OCI-LY1 (cell line): ENCODE measurements at regions not wholly inside any gene's neighbourhood (a gene's known extent, or its start where the extent isn't known, plus 50 kb on each side); places are given as distances from the start of the nearest gene placed in this dataset.

ENCODE experiments used
- H2AFZ ChIP-seq: fragments of 200-600 bp; sonication (generic), shearing (Covaris generic); 2 replicates; pipeline ENCODE4 v1.6.0; 2014; ENCODE audit warnings: antibody characterized with exemption, mild to moderate bottlenecking, low read length
- H3F3A ChIP-seq: fragments of 200-600 bp; sonication (generic), shearing (Covaris generic); 2 replicates; pipeline ENCODE4 v1.6.0; 2014; ENCODE audit warnings: mild to moderate bottlenecking, antibody characterized with exemption, low read length, moderate library complexity; ENCODE audit not compliant: insufficient read depth
- H3K27ac ChIP-seq: fragments of 200-600 bp; sonication (generic); 2 replicates; pipeline ENCODE4 v1.5.1; 2014; ENCODE audit warnings: low read length, mixed run types, mild to moderate bottlenecking, low read depth; ENCODE audit not compliant: poor library complexity, severe bottlenecking
- H3K27me3 ChIP-seq: fragments of 200-600 bp; sonication (generic); 2 replicates; pipeline ENCODE4 v1.6.0; 2014; ENCODE audit warnings: antibody characterized with exemption, mild to moderate bottlenecking, low read length, moderate library complexity; ENCODE audit not compliant: insufficient read depth
- H3K36me3 ChIP-seq: fragments of 200-600 bp; sonication (generic); 2 replicates; pipeline ENCODE4 v1.6.1; 2014; ENCODE audit warnings: mild to moderate bottlenecking, antibody characterized with exemption, low read length, moderate library complexity, mixed read lengths; ENCODE audit not compliant: insufficient read depth
- H3K4me1 ChIP-seq: fragments of 200-600 bp; sonication (generic); 2 replicates; pipeline ENCODE4 v1.5.1; 2014; ENCODE audit warnings: mild to moderate bottlenecking, low read length, moderate library complexity; ENCODE audit not compliant: insufficient read depth, severe bottlenecking
- H3K4me2 ChIP-seq: fragments of 200-600 bp; sonication (generic), shearing (Covaris generic); 2 replicates; pipeline ENCODE4 v1.6.1; 2014; ENCODE audit warnings: low read length
- H3K4me3 ChIP-seq: fragments of 200-600 bp; sonication (generic); 2 replicates; pipeline ENCODE4 v1.5.1; 2014; ENCODE audit warnings: low read length, low read depth, mild to moderate bottlenecking, mixed read lengths; ENCODE audit not compliant: poor library complexity, severe bottlenecking
- H3K79me2 ChIP-seq: fragments of 200-600 bp; shearing (Covaris generic); 2 replicates; pipeline ENCODE4 v1.6.1; 2016; ENCODE audit warnings: mixed run types, low read length, mixed read lengths; ENCODE audit not compliant: insufficient read depth
- H3K9ac ChIP-seq: fragments of 200-600 bp; sonication (generic), shearing (Covaris generic); 2 replicates; pipeline ENCODE4 v1.6.1; 2014; ENCODE audit warnings: mild to moderate bottlenecking, low read length, mixed read lengths
- H3K9me2 ChIP-seq: fragments of 200-600 bp; sonication (generic), shearing (Covaris generic); 2 replicates; pipeline ENCODE4 v1.6.1; 2014; ENCODE audit warnings: low read depth, mild to moderate bottlenecking, low read length, mixed read lengths
- H3K9me3 ChIP-seq: fragments of 200-600 bp; shearing (Covaris generic); 2 replicates; pipeline ENCODE4 v1.6.1; 2014; ENCODE audit warnings: low read length, mixed read lengths
- H4K20me1 ChIP-seq: fragments of 200-600 bp; sonication (generic), shearing (Covaris generic); 2 replicates; pipeline ENCODE4 v1.6.0; 2016; ENCODE audit warnings: mild to moderate bottlenecking, low read length; ENCODE audit not compliant: insufficient read depth
- EZH2 ChIP-seq: fragments of 200-600 bp; sonication (generic), shearing (Covaris generic); IDR thresholded peaks from 2 replicates; pipeline ENCODE4 v1.8.0; 2017; ENCODE audit warnings: borderline replicate concordance, mixed run types, mild to moderate bottlenecking, antibody characterized with exemption, low read length, moderate library complexity, mixed read lengths
- TF ChIP-seq, protein P1 (sequence below): fragments of 200-600 bp; sonication (generic), shearing (Covaris generic); IDR thresholded peaks from 2 replicates; pipeline ENCODE4 v1.5.1; 2017; ENCODE audit warnings: mild to moderate bottlenecking, antibody characterized with exemption, low read length, moderate library complexity, mixed read lengths

GRCh38 chr3:69605867-69606266 lies 133.4 kb upstream of the MITF start:
- H3K36me3 ChIP-seq: no peaks in the 10 kb centered on the region
- no peak for TF ChIP-seq EZH2
- TF ChIP-seq, protein P1, sequence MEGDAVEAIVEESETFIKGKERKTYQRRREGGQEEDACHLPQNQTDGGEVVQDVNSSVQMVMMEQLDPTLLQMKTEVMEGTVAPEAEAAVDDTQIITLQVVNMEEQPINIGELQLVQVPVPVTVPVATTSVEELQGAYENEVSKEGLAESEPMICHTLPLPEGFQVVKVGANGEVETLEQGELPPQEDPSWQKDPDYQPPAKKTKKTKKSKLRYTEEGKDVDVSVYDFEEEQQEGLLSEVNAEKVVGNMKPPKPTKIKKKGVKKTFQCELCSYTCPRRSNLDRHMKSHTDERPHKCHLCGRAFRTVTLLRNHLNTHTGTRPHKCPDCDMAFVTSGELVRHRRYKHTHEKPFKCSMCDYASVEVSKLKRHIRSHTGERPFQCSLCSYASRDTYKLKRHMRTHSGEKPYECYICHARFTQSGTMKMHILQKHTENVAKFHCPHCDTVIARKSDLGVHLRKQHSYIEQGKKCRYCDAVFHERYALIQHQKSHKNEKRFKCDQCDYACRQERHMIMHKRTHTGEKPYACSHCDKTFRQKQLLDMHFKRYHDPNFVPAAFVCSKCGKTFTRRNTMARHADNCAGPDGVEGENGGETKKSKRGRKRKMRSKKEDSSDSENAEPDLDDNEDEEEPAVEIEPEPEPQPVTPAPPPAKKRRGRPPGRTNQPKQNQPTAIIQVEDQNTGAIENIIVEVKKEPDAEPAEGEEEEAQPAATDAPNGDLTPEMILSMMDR: no peak
- no peaks in the 10 kb centered on the region for H3K27me3 ChIP-seq
- H3K4me2 ChIP-seq: no peak overlapping the region
- no peak overlapping the region for H3K4me3 ChIP-seq
- no peaks in the 10 kb centered on the region for H3K9me3 ChIP-seq
- H3K79me2 ChIP-seq: no peaks in the 10 kb centered on the region
- H3K4me1 ChIP-seq: no peaks in the 10 kb centered on the region
- H3K9ac ChIP-seq: no peak overlapping the region
- no peaks in the 10 kb centered on the region for H3F3A ChIP-seq
- H3K9me2 ChIP-seq: no peaks in the 10 kb centered on the region
- H4K20me1 ChIP-seq: no peaks in the 10 kb centered on the region
- H3K27ac ChIP-seq: no peak overlapping the region
- H2AFZ ChIP-seq: no peak overlapping the region

GRCh38 chr3:69604735-69605450 lies 134.4 kb upstream of the MITF start:
- no peaks in the 10 kb centered on the region; the same call in 1 of the 2 replicates for H3K9me3 ChIP-seq
- no peaks in the 10 kb centered on the region for H3K27me3 ChIP-seq
- no peak overlapping the region for H3K9ac ChIP-seq
- no peak overlapping the region for H3K27ac ChIP-seq
- no peaks in the 10 kb centered on the region for H3K4me1 ChIP-seq
- no peak overlapping the region for H3K4me3 ChIP-seq
- no peak for TF ChIP-seq EZH2
- TF ChIP-seq, protein P1: no peak
- no peaks in the 10 kb centered on the region for H3K79me2 ChIP-seq
- H3K36me3 ChIP-seq: no peaks in the 10 kb centered on the region
- no peaks in the 10 kb centered on the region for H3K9me2 ChIP-seq
- H4K20me1 ChIP-seq: no peaks in the 10 kb centered on the region
- H2AFZ ChIP-seq: no peak overlapping the region
- no peak overlapping the region for H3K4me2 ChIP-seq
- H3F3A ChIP-seq: no peaks in the 10 kb centered on the region

GRCh38 chr3:69602112-69602511 lies 137.2 kb upstream of the MITF start:
- no peaks in the 10 kb centered on the region for H4K20me1 ChIP-seq
- no peaks in the 10 kb centered on the region for H3F3A ChIP-seq
- no peak overlapping the region for H3K9ac ChIP-seq
- H3K27me3 ChIP-seq: no peaks in the 10 kb centered on the region
- H3K9me3 ChIP-seq: no peaks in the 10 kb centered on the region; the same call in 1 of the 2 replicates
- H3K36me3 ChIP-seq: no peaks in the 10 kb centered on the region
- H3K4me2 ChIP-seq: no peak overlapping the region
- no peaks in the 10 kb centered on the region for H3K9me2 ChIP-seq
- H2AFZ ChIP-seq: no peak overlapping the region
- H3K79me2 ChIP-seq: no peaks in the 10 kb centered on the region
- no peak overlapping the region for H3K27ac ChIP-seq
- H3K4me3 ChIP-seq: no peak overlapping the region
- TF ChIP-seq, protein P1: no peak
- no peak for TF ChIP-seq EZH2
- no peaks in the 10 kb centered on the region for H3K4me1 ChIP-seq
